Testis (tissue), 2 donors: ENCODE measurements at regions not wholly inside any gene's neighbourhood (a gene's known extent, or its start where the extent isn't known, plus 50 kb on each side); places are given as distances from the start of the nearest gene placed in this dataset.

ENCODE experiments used
- CTCF ChIP-seq, 3 experiments: fragments of 450-650 bp in 2 of 3; fragments of 200-600 bp in 1 of 3; sonication (generic) in 1 of 3; IDR thresholded peaks; one replicate each; pipeline ENCODE4 v1.5.1; 2016 to 2019; ENCODE audit warnings: antibody characterized with exemption in 3 of 3, mild to moderate bottlenecking in 2 of 3, moderate library complexity in 1 of 3
- POLR2A ChIP-seq: fragments of 450-650 bp; IDR thresholded peaks from one replicate; pipeline ENCODE4 v1.6.1; 2017; ENCODE audit warnings: antibody characterized with exemption, mild to moderate bottlenecking, moderate library complexity

- TF ChIP-seq CTCF (IDR thresholded peaks at IDR 0.05) (no peak), POLR2A (no peak)
These were observed 536.9 kb upstream of the LMO3 start for GRCh38 chr12:17142856-17143255.
